Neuronal stem cell (in vitro differentiated cells): ENCODE measurements at regions not wholly inside any gene's neighbourhood (a gene's known extent, or its start where the extent isn't known, plus 50 kb on each side); places are given as distances from the start of the nearest gene placed in this dataset.

Source experiments
- DNase-seq: peaks from one replicate; pipeline ENCODE4 v3.0.0-alpha.2; 2013; ENCODE audit warnings: low spot score
- H2AFZ ChIP-seq: one replicate; pipeline ENCODE4 v1.6.1; 2013; ENCODE audit warnings: mild to moderate bottlenecking, low read length, inconsistent platforms
- H2AK5ac ChIP-seq: 2 replicates; pipeline ENCODE4 v1.6.1; 2013; ENCODE audit warnings: low read depth, mild to moderate bottlenecking, inconsistent platforms, low read length, moderate library complexity, mixed read lengths
- H2BK120ac ChIP-seq: 2 replicates; pipeline ENCODE4 v1.6.1; 2013; ENCODE audit warnings: low read depth, mild to moderate bottlenecking, inconsistent platforms, low read length, moderate library complexity, mixed read lengths
- H2BK12ac ChIP-seq: one replicate; pipeline ENCODE4 v1.6.1; 2013; ENCODE audit warnings: low read length, inconsistent platforms
- H2BK15ac ChIP-seq: 2 replicates; pipeline ENCODE4 v1.6.1; 2013; ENCODE audit warnings: mild to moderate bottlenecking, low read length, inconsistent platforms, mixed read lengths
- H2BK5ac ChIP-seq: one replicate; pipeline ENCODE4 v1.6.1; 2013; ENCODE audit warnings: inconsistent platforms, mild to moderate bottlenecking, low read length, moderate library complexity
- H3K14ac ChIP-seq: one replicate; pipeline ENCODE4 v1.6.1; 2013; ENCODE audit warnings: low read length, inconsistent platforms
- H3K18ac ChIP-seq: 2 replicates; pipeline ENCODE4 v1.6.1; 2013; ENCODE audit warnings: low read length, inconsistent platforms
- H3K23ac ChIP-seq: 2 replicates; pipeline ENCODE4 v1.6.1; 2013; ENCODE audit warnings: low read depth, mild to moderate bottlenecking, mixed read lengths, low read length, inconsistent platforms; ENCODE audit not compliant: poor library complexity
- H3K27ac ChIP-seq: replicated peaks from 3 replicates; pipeline ENCODE4 v1.5.1; 2013; ENCODE audit warnings: low read length, inconsistent platforms
- H3K27me3 ChIP-seq, 3 experiments: 2 replicates each; pipeline ENCODE4 v1.6.1; 2013; ENCODE audit warnings: low read length in 3 of 3, mild to moderate bottlenecking in 2 of 3, inconsistent platforms in 1 of 3, low read depth in 1 of 3, mixed read lengths in 1 of 3, moderate library complexity in 1 of 3; ENCODE audit not compliant: control insufficient read depth in 3 of 3, insufficient read depth in 3 of 3
- H3K36me3 ChIP-seq, 2 donors: replicated peaks in 1 of 2; 2 replicates each; pipeline ENCODE4 v1.6.1; 2013; ENCODE audit warnings: low read length in 2 of 2; ENCODE audit not compliant: control insufficient read depth in 2 of 2, insufficient read depth in 2 of 2
- H3K4ac ChIP-seq: 2 replicates; pipeline ENCODE4 v1.6.1; 2013; ENCODE audit warnings: inconsistent platforms, mild to moderate bottlenecking, low read length, moderate library complexity
- H3K4me1 ChIP-seq, 2 donors: 1 replicate in 1 of 2; 2 replicates in 1 of 2; pipeline ENCODE4 v1.6.1; 2013; ENCODE audit warnings: low read length in 2 of 2, low read depth in 1 of 2; ENCODE audit not compliant: control insufficient read depth in 2 of 2, insufficient read depth in 1 of 2
- H3K4me2 ChIP-seq: one replicate; pipeline ENCODE4 v1.6.1; 2013; ENCODE audit warnings: mild to moderate bottlenecking, low read length, inconsistent platforms; ENCODE audit not compliant: insufficient read depth, poor library complexity, severe bottlenecking
- H3K4me3 ChIP-seq, 2 donors: 2 replicates each; pipeline ENCODE4 v1.5.1; 2013; ENCODE audit warnings: low read length in 2 of 2, mild to moderate bottlenecking in 2 of 2, inconsistent platforms in 1 of 2, moderate library complexity in 1 of 2
- H3K79me1 ChIP-seq: one replicate; pipeline ENCODE4 v1.6.1; 2013; ENCODE audit warnings: low read depth, mild to moderate bottlenecking, inconsistent platforms, low read length, moderate library complexity
- H3K9ac ChIP-seq: one replicate; pipeline ENCODE4 v1.6.1; 2013; ENCODE audit warnings: mild to moderate bottlenecking, low read depth, low read length, inconsistent platforms; ENCODE audit not compliant: poor library complexity
- H3K9me3 ChIP-seq, 2 donors: replicated peaks in 1 of 2; 2 replicates each; pipeline versions ENCODE3 to v1.6.1; 2013; ENCODE audit warnings: low read length in 2 of 2, mild to moderate bottlenecking in 2 of 2, inconsistent platforms in 1 of 2, low read depth in 1 of 2, mixed read lengths in 1 of 2, moderate library complexity in 1 of 2; ENCODE audit not compliant: control insufficient read depth in 2 of 2, insufficient read depth in 1 of 2
- H4K8ac ChIP-seq: one replicate; pipeline ENCODE4 v1.6.1; 2013; ENCODE audit warnings: low read depth, mild to moderate bottlenecking, inconsistent platforms, low read length, moderate library complexity
- H4K91ac ChIP-seq: one replicate; pipeline ENCODE4 v1.6.1; 2013; ENCODE audit warnings: low read length, low read depth, mild to moderate bottlenecking, inconsistent platforms; ENCODE audit not compliant: poor library complexity
- WGBS, 2 donors: extraction: QIAGEN DNeasy Blood & Tissue Kit; methylation state at CpG; one replicate each; pipeline ENCODE4 v1.1.7; 2013; ENCODE audit warnings: missing lambda C conversion rate in 2 of 2, mixed read lengths in 1 of 2; ENCODE audit not compliant: insufficient read length in 2 of 2, insufficient replicate concordance in 1 of 2; ENCODE audit errors: extremely low coverage in 2 of 2; 5-methylcytosine and 5-hydroxymethylcytosine counted together

DNA sequence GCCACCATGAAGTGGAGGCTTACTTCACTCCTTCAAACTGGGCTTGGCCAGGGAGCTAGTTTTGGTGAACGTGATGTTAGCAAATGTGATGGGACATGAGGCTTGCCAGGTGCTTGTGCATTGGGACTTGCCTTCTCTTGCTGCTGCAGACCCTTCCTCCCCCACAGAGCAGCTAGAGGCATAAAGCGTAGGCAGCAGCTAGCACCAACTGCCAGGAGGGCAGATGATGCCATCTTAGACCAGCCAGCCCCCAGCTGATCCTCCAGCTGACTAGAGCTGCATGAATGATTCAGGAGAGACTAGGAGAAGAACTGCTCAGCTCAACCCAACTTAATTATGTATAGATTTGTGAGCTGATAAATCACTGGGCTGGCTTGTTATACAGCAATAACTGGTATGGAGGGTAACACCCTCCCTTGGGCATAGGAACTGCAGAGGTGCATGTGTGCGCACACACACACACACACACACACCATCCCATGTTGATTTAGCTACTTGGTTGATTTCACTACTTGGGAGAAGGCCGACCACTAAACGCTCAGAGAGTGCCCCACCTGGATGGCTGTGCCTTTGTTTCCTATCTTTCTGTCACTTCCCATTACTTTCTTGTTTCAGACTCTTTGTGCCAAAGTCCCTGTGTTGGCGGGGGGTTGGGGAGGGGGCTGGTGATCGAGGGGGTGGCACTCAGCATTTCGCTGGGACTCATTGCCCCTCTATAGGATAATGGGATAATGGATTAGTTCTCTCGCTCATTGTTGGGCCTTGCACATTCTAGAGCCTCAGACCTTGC lies 202.8 kb downstream of the ADAMTS15 start:
- Histone ChIP-seq H3K9ac (no peak overlapping the region), H2BK5ac (no peak overlapping the region), H3K4me2 (no peak overlapping the region), H3K79me1 (no peaks in the 10 kb centered on the region), H2BK120ac (no peak overlapping the region), H3K9me3 (peaks cover 0 to 3% of the 10 kb centered on the region in 2 donors), H3K18ac (no peak overlapping the region), H2BK15ac (no peak overlapping the region), H4K8ac (no peak overlapping the region), H3K4me3 (peak overlapping the region in 1 of 2 donors; percentile 5), H3K4me1 (peaks cover 0 to 2% of the 10 kb centered on the region in 2 donors), H4K91ac (no peak overlapping the region), H3K27ac (no peak overlapping the region), H3K4ac (no peak overlapping the region), H2AK5ac (no peak overlapping the region), H2AFZ (no peak overlapping the region), H2BK12ac (no peak overlapping the region), H3K14ac (no peak overlapping the region), H3K36me3 (no peaks in the 10 kb centered on the region), H3K23ac (no peak overlapping the region), H3K27me3 (no peaks in the 10 kb centered on the region)
- no peak for DNase-seq
- no CpG with 5 or more reads among the region's 9 CpGs for WGBS, 2 donors

DNA sequence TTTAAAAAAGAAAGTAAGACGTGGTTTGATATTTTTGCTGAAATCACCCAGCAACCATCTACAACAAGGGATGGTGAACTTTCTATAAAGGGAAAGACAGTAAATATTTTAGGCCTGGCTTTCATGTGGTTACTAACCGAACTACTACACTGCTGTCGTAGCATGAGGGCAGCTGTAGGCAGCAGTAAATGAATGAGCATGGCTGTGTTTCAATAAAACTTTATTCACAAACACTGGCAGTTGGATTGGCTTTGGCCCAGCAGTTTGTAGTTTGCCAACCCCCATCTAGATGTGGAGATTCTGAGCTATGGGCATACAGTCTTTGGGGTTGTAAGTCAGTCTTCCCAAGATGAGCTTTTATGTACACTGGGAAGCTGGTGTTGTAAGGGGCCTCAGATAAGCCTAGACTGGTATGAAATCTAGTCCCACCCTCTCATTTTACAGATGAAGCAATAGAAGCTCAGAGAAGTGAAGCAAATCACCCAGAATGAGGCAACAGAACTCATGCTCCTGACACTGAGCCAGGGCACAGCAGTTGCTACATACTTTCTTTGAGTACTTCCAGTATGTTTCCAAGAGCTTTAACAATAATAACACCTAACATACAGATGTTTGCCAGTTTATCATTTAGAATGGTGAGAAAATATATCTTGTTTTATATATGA lies 204.4 kb downstream of the ADAMTS15 start:
- Histone ChIP-seq H2AFZ (no peak overlapping the region), H3K27ac (no peak overlapping the region), H3K79me1 (no peaks in the 10 kb centered on the region), H3K14ac (no peak overlapping the region), H2BK15ac (no peak overlapping the region), H2BK12ac (no peak overlapping the region), H4K91ac (no peak overlapping the region), H4K8ac (no peak overlapping the region), H3K23ac (no peak overlapping the region), H3K27me3 (no peaks in the 10 kb centered on the region), H3K4ac (no peak overlapping the region), H3K4me3 (no peak overlapping the region), H2AK5ac (no peak overlapping the region), H3K9me3 (peaks cover 0 to 3% of the 10 kb centered on the region in 2 donors), H3K36me3 (no peaks in the 10 kb centered on the region), H3K4me1 (peaks cover 0 to 2% of the 10 kb centered on the region in 2 donors), H3K4me2 (no peak overlapping the region), H2BK120ac (no peak overlapping the region), H3K18ac (no peak overlapping the region), H2BK5ac (no peak overlapping the region), H3K9ac (no peak overlapping the region)
- no peak for DNase-seq
- WGBS, 2 donors: no CpG with 5 or more reads among the region's 3 CpGs

- Histone ChIP-seq H3K27ac (no peak overlapping the region), H4K8ac (no peak overlapping the region), H3K36me3 (no peaks in the 10 kb centered on the region), H2BK15ac (no peak overlapping the region), H3K23ac (no peak overlapping the region), H3K18ac (peak overlapping the region; percentile 50), H2BK5ac (no peak overlapping the region), H2AK5ac (no peak overlapping the region), H2AFZ (no peak overlapping the region), H3K4me3 (no peak overlapping the region), H3K27me3 (no peaks in the 10 kb centered on the region), H3K4me2 (no peak overlapping the region), H3K4me1 (peaks cover 0 to 2% of the 10 kb centered on the region in 2 donors), H3K9ac (no peak overlapping the region), H3K79me1 (no peaks in the 10 kb centered on the region), H3K14ac (no peak overlapping the region), H3K9me3 (peaks cover 0 to 3% of the 10 kb centered on the region in 2 donors), H2BK12ac (no peak overlapping the region), H4K91ac (no peak overlapping the region), H3K4ac (no peak overlapping the region), H2BK120ac (no peak overlapping the region)
- no peak for DNase-seq
- WGBS, 2 donors: no CpG with 5 or more reads among the region's 5 CpGs
Observed at GRCh38 chr11:130653838-130654636, 205.6 kb downstream of the ADAMTS15 start.

DNA sequence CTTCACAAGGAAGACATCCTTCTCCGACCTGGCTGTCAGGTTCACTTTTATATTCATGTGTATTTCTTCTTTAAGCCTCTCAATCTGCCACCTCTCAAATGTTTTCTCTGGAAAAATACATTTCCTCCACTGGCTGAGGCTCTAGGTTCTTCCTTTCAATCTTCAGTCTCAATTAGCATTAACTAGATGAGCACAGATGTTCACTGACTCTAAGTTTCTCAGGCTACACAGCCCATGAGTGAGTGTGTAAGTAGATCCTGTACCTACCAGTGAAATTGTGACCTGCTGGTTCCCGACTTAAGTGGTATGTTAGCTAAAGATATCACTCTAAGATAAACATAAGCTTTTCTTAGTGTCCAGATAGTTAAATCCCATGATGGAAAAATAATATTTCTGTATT lies 206.9 kb downstream of the ADAMTS15 start:
- DNase-seq: no peak

More for the DNA sequence above, 206.9 kb downstream of the ADAMTS15 start:
- Histone ChIP-seq H3K9me3 (peaks cover 0 to 3% of the 10 kb centered on the region in 2 donors), H3K36me3 (no peaks in the 10 kb centered on the region), H2BK15ac (no peak overlapping the region), H3K79me1 (no peaks in the 10 kb centered on the region), H4K91ac (no peak overlapping the region), H2AK5ac (no peak overlapping the region), H3K4me3 (no peak overlapping the region), H3K27ac (no peak overlapping the region), H2BK5ac (no peak overlapping the region), H3K27me3 (no peaks in the 10 kb centered on the region), H2AFZ (no peak overlapping the region), H3K14ac (no peak overlapping the region), H3K4me2 (no peak overlapping the region), H2BK120ac (no peak overlapping the region), H3K4ac (no peak overlapping the region), H4K8ac (no peak overlapping the region), H3K23ac (no peak overlapping the region), H2BK12ac (no peak overlapping the region), H3K9ac (no peak overlapping the region), H3K18ac (no peak overlapping the region), H3K4me1 (peaks cover 0 to 2% of the 10 kb centered on the region in 2 donors)
- no CpG with 5 or more reads among the region's 2 CpGs for WGBS, 2 donors
